Sigmoid colon (tissue), 6 donors: ENCODE measurements at regions not wholly inside any gene's neighbourhood (a gene's known extent, or its start where the extent isn't known, plus 50 kb on each side); places are given as distances from the start of the nearest gene placed in this dataset.

Source experiments
- DNase-seq: peaks from one replicate; pipeline ENCODE4 v3.0.0-alpha.2; 2019
- H3K27ac ChIP-seq, 4 donors: fragments of 200-600 bp; sonication (generic); one replicate each; pipeline ENCODE4 v1.5.1; 2016 to 2019; ENCODE audit warnings: mild to moderate bottlenecking in 1 of 4
- H3K27me3 ChIP-seq, 3 donors: fragments of 200-600 bp; sonication (generic); one replicate each; pipeline ENCODE4 v1.5.1; 2019; ENCODE audit warnings: mild to moderate bottlenecking in 1 of 3
- H3K36me3 ChIP-seq, 4 donors: fragments of 200-600 bp; sonication (generic); one replicate each; pipeline ENCODE4 v1.5.1; 2016 to 2019
- H3K4me1 ChIP-seq, 4 donors: fragments of 200-600 bp; sonication (generic); one replicate each; pipeline ENCODE4 v1.5.1; 2017 to 2019
- H3K4me3 ChIP-seq, 4 donors: fragments of 200-600 bp; sonication (generic); one replicate each; pipeline ENCODE4 v1.5.1; 2017 to 2019; ENCODE audit warnings: mild to moderate bottlenecking in 2 of 4, moderate library complexity in 1 of 4
- H3K9me3 ChIP-seq, 4 donors: fragments of 200-600 bp in 3 of 4; sonication (generic) in 3 of 4; one replicate each; pipeline versions ENCODE4 v1.5.1 to v1.6.1; 2013 to 2019
- CTCF ChIP-seq, 4 experiments: fragments of 450-650 bp in 3 of 4; fragments of 200-600 bp in 1 of 4; IDR thresholded peaks; one replicate each; pipeline ENCODE4 v1.5.1; 2016 to 2019; ENCODE audit warnings: antibody characterized with exemption in 4 of 4, mild to moderate bottlenecking in 3 of 4, moderate library complexity in 2 of 4
- EP300 ChIP-seq, 4 donors: sonication (generic); formaldehyde crosslinking; IDR thresholded peaks; one replicate each; pipeline ENCODE4 v1.6.1; 2017; ENCODE audit warnings: antibody characterized with exemption in 4 of 4
- POLR2A ChIP-seq, 2 donors: fragments of 450-650 bp; IDR thresholded peaks; one replicate each; pipeline ENCODE4 v1.6.1; 2016; ENCODE audit warnings: antibody characterized with exemption in 2 of 2, mild to moderate bottlenecking in 2 of 2, moderate library complexity in 2 of 2
- POLR2AphosphoS5 ChIP-seq, 4 donors: sonication (generic); formaldehyde crosslinking; IDR thresholded peaks; one replicate each; pipeline ENCODE4 v1.6.1; 2017; ENCODE audit warnings: antibody characterized with exemption in 4 of 4
- WGBS, 2 donors: extraction: QIAGEN DNeasy Blood & Tissue Kit; methylation state at CpG; one replicate each; pipeline ENCODE4 v1.1.7; 2013; 5-methylcytosine and 5-hydroxymethylcytosine counted together
- intact Hi-C: fragments of 100-400 bp; cut with DNase I; formaldehyde crosslinking; loops from one replicate; pipeline ENCODE4 v1.15.1; 2023
- donor health status: healthy with polysubstance abuse.
- donor health status: healthy.

GRCh38 chr15:97745481-97746071, 214.9 kb upstream of the ARRDC4 start:
- Histone ChIP-seq H3K4me1 (no peaks in the 10 kb centered on the region), H3K27me3 (no peaks in the 10 kb centered on the region), H3K4me3 (no peak overlapping the region), H3K36me3 (no peaks in the 10 kb centered on the region), H3K27ac (no peak overlapping the region), H3K9me3 (no peaks in the 10 kb centered on the region)
- TF ChIP-seq CTCF (IDR thresholded peaks at IDR 0.05) (peak in 3 of 4 experiments; percentile 22 to 55 (median 35)), POLR2A (IDR thresholded peaks at IDR 0.05) (no peak)
- no peak for DNase-seq
- WGBS, 2 donors: 30 to 45% methylated on average over 8 of the region's 8 CpGs
- intact Hi-C loops: no loop called here

GRCh38 chr15:97747342-97747741, 213.2 kb upstream of the ARRDC4 start:
- no peak for TF ChIP-seq EP300 (IDR thresholded peaks at IDR 0.05)
- TF ChIP-seq POLR2A (IDR thresholded peaks at IDR 0.05): no peak
- no peak for TF ChIP-seq CTCF (IDR thresholded peaks at IDR 0.05)
- TF ChIP-seq POLR2AphosphoS5 (IDR thresholded peaks at IDR 0.05): no peak
- no peak for DNase-seq
- no peaks in the 10 kb centered on the region for H3K27me3 ChIP-seq
- 78 to 81% methylated on average over 5 of the region's 5 CpGs for WGBS, 2 donors
- no peaks in the 10 kb centered on the region for H3K9me3 ChIP-seq
- no peak overlapping the region for H3K27ac ChIP-seq
- H3K4me1 ChIP-seq: no peaks in the 10 kb centered on the region
- H3K4me3 ChIP-seq: no peak overlapping the region
- intact Hi-C loops: no loop called here
- H3K36me3 ChIP-seq: no peaks in the 10 kb centered on the region

DNA sequence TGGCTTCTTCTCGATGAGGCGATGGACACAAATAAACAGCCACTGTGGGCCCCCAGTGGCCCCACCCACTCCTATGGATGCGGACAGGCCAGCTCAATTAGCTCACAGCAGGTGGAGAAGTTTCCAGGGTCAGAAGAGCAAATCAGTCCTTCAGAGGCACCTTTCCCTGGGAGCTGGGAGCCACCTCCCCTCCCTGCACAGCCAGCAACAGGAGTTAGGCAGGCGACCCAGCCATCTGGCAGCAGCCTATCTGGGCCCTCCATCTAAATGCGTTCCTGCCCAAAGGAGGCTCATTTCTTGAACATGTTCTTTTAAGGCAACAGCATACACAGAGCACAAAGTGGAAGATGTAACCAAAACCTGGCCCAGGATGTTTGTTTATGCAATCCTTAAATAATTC, 211.9 kb upstream of the ARRDC4 start:
- Histone ChIP-seq H3K27me3 (no peaks in the 10 kb centered on the region), H3K4me1 (no peaks in the 10 kb centered on the region), H3K9me3 (no peaks in the 10 kb centered on the region), H3K36me3 (no peaks in the 10 kb centered on the region), H3K4me3 (no peak overlapping the region), H3K27ac (no peak overlapping the region)
- 86 to 87% methylated on average over 5 of the region's 5 CpGs for WGBS, 2 donors
- intact Hi-C loops: no loop called here
- DNase-seq: no peak
- TF ChIP-seq CTCF (IDR thresholded peaks at IDR 0.05): no peak
- TF ChIP-seq EP300 (IDR thresholded peaks at IDR 0.05): no peak
- no peak for TF ChIP-seq POLR2AphosphoS5 (IDR thresholded peaks at IDR 0.05)
- TF ChIP-seq POLR2A (IDR thresholded peaks at IDR 0.05): no peak

DNA sequence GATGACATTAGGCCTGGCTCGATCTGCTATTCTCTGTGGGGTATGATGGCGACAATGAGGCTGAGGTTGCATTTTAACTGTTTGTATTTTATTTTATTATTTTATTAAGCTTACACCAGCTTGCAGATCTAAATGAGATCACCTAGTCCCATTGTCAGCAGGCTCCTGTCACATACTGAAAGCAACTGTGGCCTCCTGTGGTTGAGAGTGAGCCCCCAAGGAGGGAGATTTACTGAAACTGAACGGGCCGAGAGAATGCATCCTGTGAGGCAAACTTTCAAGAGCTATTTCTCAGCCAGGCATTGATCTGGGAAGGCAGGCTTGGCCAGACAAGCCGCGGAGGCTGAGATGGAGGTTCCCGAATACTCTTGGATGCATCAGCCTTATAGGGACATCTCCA, 210.4 kb upstream of the ARRDC4 start:
- no peaks in the 10 kb centered on the region for H3K36me3 ChIP-seq
- H3K27ac ChIP-seq: no peak overlapping the region
- DNase-seq: no peak
- no peaks in the 10 kb centered on the region for H3K27me3 ChIP-seq
- H3K9me3 ChIP-seq: no peaks in the 10 kb centered on the region
- no peak for TF ChIP-seq CTCF (IDR thresholded peaks at IDR 0.05)
- TF ChIP-seq POLR2A (IDR thresholded peaks at IDR 0.05): no peak
- no peak for TF ChIP-seq EP300 (IDR thresholded peaks at IDR 0.05)
- no peak for TF ChIP-seq POLR2AphosphoS5 (IDR thresholded peaks at IDR 0.05)
- no peak overlapping the region for H3K4me3 ChIP-seq
- intact Hi-C loops: loop anchor here (10.0 kb wide), 1 partner anchor 505 kb away; no protein-coding TSS in a partner anchor
- no peaks in the 10 kb centered on the region for H3K4me1 ChIP-seq
- 76 to 79% methylated on average over 7 of the region's 7 CpGs for WGBS, 2 donors

DNA sequence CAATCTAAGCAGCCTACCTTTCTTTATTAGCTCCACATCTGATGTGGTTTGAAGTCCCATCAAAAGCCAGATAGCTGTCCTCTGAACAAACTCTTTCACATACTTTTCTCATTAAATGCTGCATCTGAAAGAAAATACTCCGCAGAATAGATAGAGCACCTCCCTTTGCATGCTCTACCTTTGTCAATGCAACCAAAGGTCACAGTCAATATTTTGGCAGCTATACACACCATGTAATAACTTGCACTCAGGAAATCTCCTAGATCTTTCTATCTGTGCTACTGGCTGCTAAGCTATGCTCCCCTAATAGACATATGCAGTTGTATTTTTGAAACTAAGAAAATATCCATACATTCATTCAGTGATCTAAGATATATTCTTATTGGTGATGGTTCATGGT, 204.8 kb upstream of the ARRDC4 start:
- Histone ChIP-seq H3K27me3 (no peaks in the 10 kb centered on the region), H3K36me3 (no peaks in the 10 kb centered on the region), H3K27ac (no peak overlapping the region), H3K4me1 (peaks cover 0 to 7% (median under 1%) of the 10 kb centered on the region in 4 donors), H3K9me3 (no peaks in the 10 kb centered on the region), H3K4me3 (no peak overlapping the region)
- TF ChIP-seq CTCF (IDR thresholded peaks at IDR 0.05): no peak
- no peak for TF ChIP-seq POLR2A (IDR thresholded peaks at IDR 0.05)
- TF ChIP-seq EP300 (IDR thresholded peaks at IDR 0.05): no peak
- TF ChIP-seq POLR2AphosphoS5 (IDR thresholded peaks at IDR 0.05): no peak
- no peak for DNase-seq
- intact Hi-C loops: loop anchor here (10.0 kb wide), 1 partner anchor 511 kb away; no protein-coding TSS in a partner anchor
- WGBS, 2 donors: 57 to 88% methylated on average over 1 of the region's 1 CpG
